CD4-positive, CD25-positive, alpha-beta regulatory T cell (primary cell): ENCODE measurements at regions not wholly inside any gene's neighbourhood (a gene's known extent, or its start where the extent isn't known, plus 50 kb on each side); places are given as distances from the start of the nearest gene placed in this dataset.

Source experiments
- ATAC-seq, 2 donors: fragments of 150-1000 bp; cut with Tn5 transposase; one replicate each; pipeline ENCODE4 v1.10.0; 2021; ENCODE audit warnings: low read depth in 2 of 2, moderate number of reproducible peaks in 2 of 2, moderate library complexity in 1 of 2
- DNase-seq, 3 donors: peaks; one replicate each; pipeline versions ENCODE4 v3.0.0 to v3.0.0-alpha.2; 2012 to 2022; ENCODE audit warnings: mixed read lengths in 1 of 3
- H3K27ac ChIP-seq: one replicate; pipeline ENCODE4 v1.7.0; 2013; ENCODE audit warnings: mild to moderate bottlenecking, low read length; ENCODE audit not compliant: insufficient read depth, poor library complexity, severe bottlenecking
- H3K27me3 ChIP-seq: one replicate; pipeline ENCODE4 v1.7.0; 2013; ENCODE audit warnings: low read length; ENCODE audit not compliant: control insufficient read depth, insufficient read depth
- H3K36me3 ChIP-seq: one replicate; pipeline ENCODE4 v1.7.0; 2013; ENCODE audit warnings: mild to moderate bottlenecking, low read length, moderate library complexity; ENCODE audit not compliant: control insufficient read depth, insufficient read depth
- H3K4me1 ChIP-seq: 2 replicates; pipeline ENCODE4 v1.7.0; 2013; ENCODE audit warnings: mild to moderate bottlenecking, low read length; ENCODE audit not compliant: insufficient read depth, control insufficient read depth, poor library complexity, severe bottlenecking
- H3K4me3 ChIP-seq: one replicate; pipeline ENCODE4 v1.7.0; 2013; ENCODE audit warnings: low read depth, mild to moderate bottlenecking, low read length, moderate library complexity
- H3K9me3 ChIP-seq, 2 experiments: 1 replicate in 1 of 2; 2 replicates in 1 of 2; pipeline ENCODE4 v1.7.0; 2013; ENCODE audit warnings: low read length in 2 of 2, mild to moderate bottlenecking in 1 of 2, moderate library complexity in 1 of 2; ENCODE audit not compliant: control insufficient read depth in 2 of 2
- H3K27ac Mint-ChIP-seq, 3 donors: one replicate each; pipeline ENCODE4 v1.8.0; 2020 to 2022; ENCODE audit warnings: mild to moderate bottlenecking in 3 of 3, mixed read lengths in 3 of 3, moderate library complexity in 2 of 3
- H3K27me3 Mint-ChIP-seq: one replicate; pipeline ENCODE4 v1.8.0; 2022; ENCODE audit warnings: mild to moderate bottlenecking, mixed read lengths
- H3K36me3 Mint-ChIP-seq: one replicate; pipeline ENCODE4 v1.8.0; 2020; ENCODE audit warnings: mixed read lengths
- H3K4me1 Mint-ChIP-seq, 4 donors: one replicate each; pipeline ENCODE4 v1.8.0; 2020 to 2022; ENCODE audit warnings: mixed read lengths in 4 of 4, mild to moderate bottlenecking in 1 of 4
- H3K4me3 Mint-ChIP-seq, 4 donors: one replicate each; pipeline ENCODE4 v1.8.0; 2020 to 2022; ENCODE audit warnings: mild to moderate bottlenecking in 4 of 4, mixed read lengths in 4 of 4, moderate library complexity in 3 of 4
- H3K9me3 Mint-ChIP-seq, 7 donors: one replicate each; pipeline ENCODE4 v1.8.0; 2020 to 2022; ENCODE audit warnings: mixed read lengths in 7 of 7, mild to moderate bottlenecking in 3 of 7, moderate library complexity in 2 of 7

GRCh38 chr6:40340957-40341356 lies 246.2 kb downstream of the LRFN2 start:
- H3K27ac ChIP-seq, result no peak overlapping the region
- no peak for ATAC-seq
- Mint-ChIP-seq H3K27ac (no peak overlapping the region), H3K27me3 (no peaks in the 10 kb centered on the region), H3K4me3 (no peak overlapping the region), H3K36me3 (no peaks in the 10 kb centered on the region), H3K9me3 (no peaks in the 10 kb centered on the region), H3K4me1 (no peaks in the 10 kb centered on the region)
- H3K4me3 ChIP-seq, result no peak overlapping the region
- H3K27me3 ChIP-seq, result no peaks in the 10 kb centered on the region
- no peaks in the 10 kb centered on the region for H3K36me3 ChIP-seq
- H3K4me1 ChIP-seq, result no peaks in the 10 kb centered on the region
- H3K9me3 ChIP-seq, result no peaks in the 10 kb centered on the region
- DNase-seq, result no peak

- H3K4me3 ChIP-seq, result no peak overlapping the region
- Mint-ChIP-seq H3K27ac (no peak overlapping the region), H3K9me3 (peaks cover 0 to 2% (median 0%) of the 10 kb centered on the region in 7 donors), H3K36me3 (no peaks in the 10 kb centered on the region), H3K4me3 (no peak overlapping the region), H3K4me1 (no peaks in the 10 kb centered on the region), H3K27me3 (no peaks in the 10 kb centered on the region)
- no peaks in the 10 kb centered on the region for H3K36me3 ChIP-seq
- ATAC-seq (no peak), DNase-seq (no peak)
- H3K27me3 ChIP-seq, result no peaks in the 10 kb centered on the region
- H3K27ac ChIP-seq, result no peak overlapping the region
- H3K4me1 ChIP-seq, result no peaks in the 10 kb centered on the region
- no peaks in the 10 kb centered on the region for H3K9me3 ChIP-seq
Measured at GRCh38 chr6:40340196-40340595, 247.0 kb downstream of the LRFN2 start.

DNA sequence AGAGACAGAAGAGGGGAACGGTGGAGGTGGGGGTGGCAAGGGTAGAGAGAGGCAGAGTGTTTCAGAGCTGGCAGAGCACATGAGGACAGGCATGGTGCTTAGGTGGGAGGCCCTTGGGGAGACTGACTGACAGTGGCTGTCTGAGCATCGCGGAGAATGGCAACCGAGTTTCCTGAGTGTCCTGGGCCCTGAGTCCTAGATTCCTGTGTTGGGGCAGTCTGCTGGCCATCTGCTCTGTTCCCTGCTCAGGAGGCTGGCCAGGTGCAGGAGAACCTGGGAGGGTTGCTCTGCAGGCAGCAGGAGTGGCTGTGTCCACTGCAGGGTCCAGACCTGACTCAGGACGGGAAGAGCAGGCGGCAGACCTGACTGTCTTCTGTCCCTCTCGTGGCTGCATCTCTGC lies 248.9 kb downstream of the LRFN2 start:
- no peaks in the 10 kb centered on the region for H3K4me1 ChIP-seq
- Mint-ChIP-seq H3K36me3 (no peaks in the 10 kb centered on the region), H3K9me3 (peaks cover 0 to 2% (median 0%) of the 10 kb centered on the region in 7 donors), H3K27me3 (peaks cover 6% of the 10 kb centered on the region), H3K4me1 (no peaks in the 10 kb centered on the region), H3K27ac (no peak overlapping the region), H3K4me3 (no peak overlapping the region)
- H3K9me3 ChIP-seq, result no peaks in the 10 kb centered on the region
- no peak overlapping the region for H3K4me3 ChIP-seq
- ATAC-seq, result no peak
- no peak overlapping the region for H3K27ac ChIP-seq
- no peaks in the 10 kb centered on the region for H3K27me3 ChIP-seq
- H3K36me3 ChIP-seq, result no peaks in the 10 kb centered on the region
- DNase-seq, result no peak

DNA sequence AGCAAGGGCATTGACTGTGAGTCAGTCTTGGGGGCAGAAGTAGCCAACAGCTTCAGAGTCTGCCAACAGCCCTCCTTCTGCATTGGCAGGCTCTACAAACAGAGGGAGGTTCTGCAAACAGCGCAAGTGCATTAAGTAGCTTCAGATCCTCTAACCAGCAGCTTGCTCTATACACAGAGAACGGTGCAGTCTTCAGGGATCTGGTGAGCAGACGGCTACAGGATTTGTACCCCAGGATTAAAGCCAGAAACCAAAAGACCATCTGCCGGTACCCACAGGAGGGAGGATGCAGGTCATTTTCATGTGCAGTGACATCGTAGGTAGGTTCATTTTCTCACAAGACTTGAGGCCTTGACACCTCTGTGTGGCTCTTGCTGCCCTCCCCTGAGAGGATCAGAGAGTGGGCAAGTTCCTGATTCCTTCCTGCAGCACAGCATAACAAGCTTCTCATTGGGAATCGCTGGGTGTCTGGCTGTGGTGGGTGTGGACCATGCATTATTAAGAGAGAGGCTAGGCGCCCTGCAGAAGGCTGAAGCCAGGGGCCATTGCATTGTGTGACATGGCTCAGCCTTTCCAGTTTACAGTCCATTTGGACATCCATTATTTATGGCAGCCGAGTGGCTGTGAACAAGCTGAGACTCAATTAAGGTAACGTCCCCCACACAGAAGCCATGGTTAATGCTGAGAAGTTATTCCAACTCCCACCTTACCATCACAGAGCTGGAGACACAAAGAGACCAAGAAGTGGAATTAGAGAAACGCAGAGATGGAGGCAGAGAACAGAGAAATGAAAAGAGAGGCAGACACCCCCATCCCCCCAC lies 250.0 kb downstream of the LRFN2 start:
- no peaks in the 10 kb centered on the region for H3K9me3 ChIP-seq
- ATAC-seq (no peak), DNase-seq (no peak)
- no peaks in the 10 kb centered on the region for H3K36me3 Mint-ChIP-seq
- no peak overlapping the region for H3K4me3 Mint-ChIP-seq
- peaks cover 0 to 2% (median 0%) of the 10 kb centered on the region in 7 donors for H3K9me3 Mint-ChIP-seq
- H3K27ac ChIP-seq, result no peak overlapping the region
- H3K4me1 Mint-ChIP-seq, result no peaks in the 10 kb centered on the region
- H3K27me3 ChIP-seq, result no peaks in the 10 kb centered on the region
- no peaks in the 10 kb centered on the region for H3K36me3 ChIP-seq
- H3K27ac Mint-ChIP-seq, result no peak overlapping the region
- no peaks in the 10 kb centered on the region for H3K4me1 ChIP-seq
- H3K27me3 Mint-ChIP-seq, result peaks cover 6% of the 10 kb centered on the region
- H3K4me3 ChIP-seq, result no peak overlapping the region

GRCh38 chr6:40336296-40336695 lies 250.9 kb downstream of the LRFN2 start:
- ATAC-seq, result no peak

DNA sequence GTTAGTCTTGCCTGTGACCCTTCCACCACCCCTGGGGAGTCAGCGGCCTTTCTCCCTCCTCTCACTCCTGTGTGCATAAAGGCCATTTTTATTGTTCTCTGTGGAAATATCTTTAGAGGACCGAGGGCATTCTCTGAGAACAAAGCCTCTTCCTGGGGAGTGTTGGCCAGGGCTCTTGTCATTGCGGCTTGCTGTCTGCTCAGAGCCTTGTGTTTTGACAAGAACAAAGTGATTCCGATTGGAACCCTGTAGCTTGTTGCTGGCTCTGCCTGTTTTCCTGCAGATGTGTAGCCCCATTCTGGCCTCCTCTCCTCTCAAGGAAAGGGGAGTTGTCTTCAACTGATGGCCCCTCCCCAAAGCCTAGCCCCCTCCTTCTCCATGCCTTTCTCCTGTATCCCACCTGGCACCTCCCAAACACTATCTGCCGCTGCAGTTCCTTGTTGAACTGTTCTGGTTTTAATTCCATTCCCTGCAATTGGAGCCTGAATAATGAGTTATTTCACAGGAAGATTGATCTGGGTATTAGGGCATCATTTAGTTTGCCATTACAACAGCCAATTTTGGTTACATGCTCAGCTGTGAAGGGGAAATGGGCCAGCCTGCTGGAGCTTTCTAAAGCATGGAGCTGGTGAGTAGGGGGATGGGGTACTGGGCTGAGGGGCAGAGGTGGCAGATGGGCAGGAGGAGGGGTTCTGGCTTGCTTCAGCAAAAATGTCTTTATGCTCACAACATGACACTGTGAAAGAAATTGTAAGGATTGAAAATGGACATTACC lies 252.5 kb downstream of the LRFN2 start:
- Histone ChIP-seq H3K36me3 (no peaks in the 10 kb centered on the region), H3K27ac (no peak overlapping the region), H3K9me3 (no peaks in the 10 kb centered on the region), H3K4me3 (no peak overlapping the region), H3K27me3 (no peaks in the 10 kb centered on the region), H3K4me1 (no peaks in the 10 kb centered on the region)
- Mint-ChIP-seq H3K4me3 (no peak overlapping the region), H3K27ac (no peak overlapping the region), H3K9me3 (peaks cover 0 to 2% (median 0%) of the 10 kb centered on the region in 7 donors), H3K4me1 (no peaks in the 10 kb centered on the region), H3K27me3 (peaks cover 11% of the 10 kb centered on the region), H3K36me3 (no peaks in the 10 kb centered on the region)
- DNase-seq, result no peak
- ATAC-seq, result no peak

More at GRCh38 chr6:40336296-40336695, 250.9 kb downstream of the LRFN2 start:
- Histone ChIP-seq H3K9me3 (no peaks in the 10 kb centered on the region), H3K4me3 (no peak overlapping the region), H3K27ac (no peak overlapping the region), H3K4me1 (no peaks in the 10 kb centered on the region), H3K27me3 (no peaks in the 10 kb centered on the region), H3K36me3 (no peaks in the 10 kb centered on the region)
- peaks cover 8% of the 10 kb centered on the region for H3K27me3 Mint-ChIP-seq
- H3K36me3 Mint-ChIP-seq, result no peaks in the 10 kb centered on the region
- H3K4me3 Mint-ChIP-seq, result no peak overlapping the region
- peak overlapping the region in 1 of 3 donors; percentile 11 for H3K27ac Mint-ChIP-seq
- DNase-seq, result no peak
- no peaks in the 10 kb centered on the region for H3K4me1 Mint-ChIP-seq
- H3K9me3 Mint-ChIP-seq, result peaks cover 0 to 2% (median 0%) of the 10 kb centered on the region in 7 donors

- no peaks in the 10 kb centered on the region for H3K36me3 ChIP-seq
- H3K36me3 Mint-ChIP-seq, result no peaks in the 10 kb centered on the region
- H3K27me3 Mint-ChIP-seq, result peaks cover 11% of the 10 kb centered on the region
- H3K9me3 Mint-ChIP-seq, result peaks cover 0 to 2% (median 0%) of the 10 kb centered on the region in 7 donors
- H3K4me3 Mint-ChIP-seq, result no peak overlapping the region
- DNase-seq (no peak), ATAC-seq (no peak)
- H3K4me1 ChIP-seq, result no peaks in the 10 kb centered on the region
- H3K9me3 ChIP-seq, result no peaks in the 10 kb centered on the region
- H3K27ac ChIP-seq, result no peak overlapping the region
- H3K27ac Mint-ChIP-seq, result no peak overlapping the region
- H3K27me3 ChIP-seq, result no peaks in the 10 kb centered on the region
- H3K4me3 ChIP-seq, result no peak overlapping the region
- no peaks in the 10 kb centered on the region for H3K4me1 Mint-ChIP-seq
Measured at GRCh38 chr6:40331545-40331944, 255.6 kb downstream of the LRFN2 start.
